ENCODE measurements at regions not wholly inside any gene's neighbourhood (a gene's known extent, or its start where the extent isn't known, plus 50 kb on each side); places are given as distances from the start of the nearest gene placed in this dataset.

DNA sequence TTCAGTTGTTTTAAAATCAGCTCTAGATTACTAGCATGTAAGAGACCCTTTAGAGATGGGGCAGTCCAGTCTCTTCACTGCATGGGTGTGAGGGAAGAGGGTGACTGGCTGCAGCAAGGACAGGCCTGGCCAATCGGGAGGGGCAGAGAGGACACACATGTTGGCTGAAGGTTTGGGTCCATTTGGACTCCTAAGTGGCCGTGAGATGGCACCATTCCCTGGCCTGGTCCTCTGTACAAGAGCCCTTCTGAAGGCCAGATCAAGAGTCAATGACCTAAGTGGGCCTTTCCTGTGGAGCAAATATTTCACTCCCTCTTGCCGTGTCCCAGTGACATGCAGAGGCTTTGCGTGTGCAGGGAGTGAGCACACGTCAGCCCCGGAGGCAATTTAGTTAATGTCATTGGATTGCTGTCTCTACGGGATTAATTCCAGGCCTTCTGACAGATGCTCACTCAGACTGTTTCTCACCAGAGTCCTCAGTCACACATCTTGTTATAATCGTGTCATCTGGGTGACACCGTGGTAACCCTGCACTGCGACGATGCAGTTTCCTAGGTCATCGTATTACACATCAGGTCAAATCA, 613.0 kb downstream of the NPHP4 start:
- DNase-seq (ENCODE audit: low spot score): no peak

DNA sequence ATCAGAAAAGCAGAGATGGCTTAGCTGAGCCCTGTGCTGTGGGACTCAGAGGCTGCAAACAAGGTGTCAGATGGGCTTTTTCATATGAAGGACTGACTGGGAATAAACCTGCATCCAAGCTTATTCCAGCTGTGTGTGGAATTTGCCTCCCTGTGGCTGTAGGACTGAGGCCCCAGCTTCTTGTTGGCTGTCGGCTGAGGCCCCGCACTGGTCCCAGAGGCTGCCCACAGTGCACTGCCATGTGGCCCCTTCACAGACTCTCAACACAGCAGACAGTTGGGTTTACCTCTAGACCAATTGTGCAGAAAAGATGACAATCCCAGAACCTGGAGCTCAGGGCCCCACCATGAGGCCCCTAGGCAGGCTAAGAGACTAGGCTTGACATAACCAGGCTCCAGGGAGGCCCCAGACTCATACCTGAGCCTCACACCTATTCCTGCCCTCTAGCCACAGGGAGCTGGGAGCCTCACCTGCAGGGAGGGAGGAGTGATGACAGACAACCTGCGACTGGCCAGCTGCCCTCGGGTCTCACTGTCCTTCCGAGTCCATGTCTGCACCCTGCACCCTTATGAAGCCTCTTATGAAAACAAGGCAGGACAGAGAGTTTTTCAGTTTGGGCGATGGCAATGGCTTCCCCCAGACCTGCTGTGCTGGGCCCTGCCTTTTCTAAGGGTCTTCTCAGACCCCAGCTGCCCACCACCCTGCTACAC, 615.5 kb downstream of the NPHP4 start:
- DNase-seq (ENCODE audit: low spot score): no peak

DNA sequence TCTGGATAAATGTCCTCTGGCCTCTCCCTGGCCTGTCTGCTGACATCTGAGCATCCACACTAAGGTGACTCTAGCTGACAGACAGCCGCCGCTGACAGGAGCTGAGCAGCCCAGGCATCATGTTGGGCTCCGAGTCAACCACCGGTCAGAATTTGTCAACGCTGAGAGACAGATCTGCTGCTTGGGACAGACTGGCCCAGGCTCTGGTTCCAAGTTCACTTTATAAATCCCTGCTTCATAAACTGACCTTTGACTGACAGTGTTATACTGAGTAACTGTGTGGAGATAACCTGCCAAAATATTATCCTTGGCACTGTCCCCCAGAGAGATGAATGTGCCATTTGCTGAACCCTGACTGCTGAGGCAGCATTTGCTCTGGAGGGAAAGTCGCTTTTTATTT, 616.7 kb downstream of the NPHP4 start:
- DNase-seq (ENCODE audit: low spot score): no peak

DNA sequence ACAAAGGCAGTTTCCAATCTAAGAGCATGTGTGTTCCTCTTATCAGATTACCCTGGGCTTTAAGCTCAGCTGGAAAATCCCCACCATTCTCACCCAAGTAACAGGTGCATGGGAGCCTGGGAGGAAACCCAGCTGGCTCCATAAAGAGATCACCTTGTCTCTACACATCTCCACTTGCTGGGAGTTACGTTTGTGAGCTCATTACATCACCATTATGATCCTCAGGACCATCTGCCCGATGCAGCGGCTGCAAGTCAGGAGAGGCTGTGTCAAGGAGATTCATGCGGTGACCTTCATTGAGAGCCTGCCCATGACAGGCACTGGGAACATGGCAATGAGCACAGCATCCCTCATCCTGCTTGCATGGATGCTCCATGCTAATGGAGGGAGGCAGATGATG, 618.0 kb downstream of the NPHP4 start:
- no peak for DNase-seq (ENCODE audit: low spot score)

DNA sequence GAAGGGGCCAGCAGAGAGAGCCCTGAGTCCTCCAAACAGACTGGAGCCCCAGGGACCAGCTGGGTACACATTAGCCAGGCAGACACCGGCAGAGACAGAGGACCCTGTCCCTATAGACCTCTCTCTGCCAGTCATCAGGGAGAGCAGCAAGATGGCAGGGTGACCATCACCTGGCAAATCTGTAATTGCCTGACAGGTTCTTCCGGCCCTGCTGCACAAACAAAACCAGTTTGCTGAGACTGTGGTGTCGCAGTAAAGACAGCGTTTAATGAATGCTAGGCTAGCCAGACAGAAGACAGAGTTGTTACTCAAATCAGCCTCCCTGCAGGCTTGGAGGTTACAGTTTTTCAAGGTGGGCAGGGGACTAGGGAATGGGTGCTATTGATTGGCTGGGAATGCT, 618.9 kb downstream of the NPHP4 start:
- no peak for DNase-seq (ENCODE audit: low spot score)

DNA sequence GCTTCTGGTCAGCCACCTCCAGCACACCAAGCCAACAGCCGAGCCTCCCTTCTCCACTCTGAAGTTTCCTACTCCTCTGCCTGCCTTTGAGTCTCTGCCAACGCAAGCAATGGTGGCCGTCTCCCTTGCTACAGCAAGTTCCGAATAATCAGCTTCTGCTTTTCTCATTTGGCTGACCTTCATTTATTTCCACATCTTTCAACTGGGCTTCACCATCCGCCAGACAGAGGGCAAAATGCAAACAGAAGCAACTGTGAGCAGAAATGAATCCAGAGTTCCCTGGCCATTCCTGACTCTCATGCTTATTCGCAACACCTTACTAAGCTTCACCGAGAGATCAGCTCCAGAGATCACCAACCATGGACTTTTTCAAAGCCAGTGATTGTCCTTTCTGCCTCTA, 621.0 kb downstream of the NPHP4 start:
- no peak for DNase-seq (ENCODE audit: low spot score)

DNA sequence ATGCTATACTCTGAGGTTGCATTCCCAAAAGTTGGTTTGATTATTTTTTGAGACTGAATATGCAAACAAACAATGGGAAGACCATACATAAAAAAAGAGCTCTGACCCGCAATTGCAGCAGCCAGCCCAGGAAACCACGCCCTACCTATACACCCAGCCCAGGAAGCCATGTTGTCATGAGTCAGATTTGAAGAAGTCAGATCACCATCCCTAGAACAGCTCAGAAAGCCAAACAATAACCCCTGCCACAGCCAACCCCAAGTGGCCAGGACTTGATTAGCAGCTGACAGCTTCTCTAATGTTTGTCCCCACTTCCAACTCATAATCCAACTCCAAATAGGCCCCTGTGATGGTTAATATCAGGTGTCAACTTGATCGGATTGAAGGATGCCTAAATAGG, 621.9 kb downstream of the NPHP4 start:
- DNase-seq (ENCODE audit: low spot score): no peak

DNA sequence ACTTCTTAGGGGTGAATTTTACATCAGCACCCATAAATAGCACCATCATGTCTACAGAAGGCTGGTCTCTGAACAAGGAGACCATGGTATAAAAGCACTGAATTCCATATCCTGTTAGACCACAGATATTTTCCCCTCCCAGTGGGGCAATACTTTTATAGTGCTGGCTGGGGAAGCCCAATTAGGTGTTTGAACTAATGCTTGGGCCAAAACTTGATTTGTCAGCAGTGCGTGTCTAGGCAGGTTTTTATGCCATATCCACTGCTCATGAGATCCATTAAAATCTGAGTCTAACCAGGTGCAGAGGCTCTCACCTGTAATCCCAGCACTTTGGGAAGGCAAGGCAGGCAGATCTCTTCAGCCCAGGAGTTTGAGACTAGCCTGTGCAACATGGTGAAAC, 623.0 kb downstream of the NPHP4 start:
- DNase-seq (ENCODE audit: low spot score): no peak

DNA sequence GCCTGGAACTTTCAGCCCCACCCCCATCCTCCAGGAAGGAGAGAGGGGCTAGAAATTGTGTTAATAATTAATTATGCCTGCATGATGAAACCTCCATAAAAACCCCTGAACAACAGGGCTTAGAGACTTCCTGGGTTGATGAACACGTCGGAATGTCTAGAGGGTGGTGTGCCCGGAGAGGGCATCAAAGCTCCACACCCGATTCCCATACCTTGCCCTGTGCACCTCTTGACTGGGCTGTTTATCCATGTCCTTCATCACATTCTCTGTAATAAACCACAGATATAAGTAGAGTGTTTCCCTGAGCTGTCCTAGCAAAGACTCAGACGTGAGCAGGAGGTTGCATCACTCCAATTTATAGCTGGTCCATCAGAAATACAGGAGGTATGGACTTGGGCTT, 624.0 kb downstream of the NPHP4 start:
- no peak for DNase-seq (ENCODE audit: low spot score)

DNA sequence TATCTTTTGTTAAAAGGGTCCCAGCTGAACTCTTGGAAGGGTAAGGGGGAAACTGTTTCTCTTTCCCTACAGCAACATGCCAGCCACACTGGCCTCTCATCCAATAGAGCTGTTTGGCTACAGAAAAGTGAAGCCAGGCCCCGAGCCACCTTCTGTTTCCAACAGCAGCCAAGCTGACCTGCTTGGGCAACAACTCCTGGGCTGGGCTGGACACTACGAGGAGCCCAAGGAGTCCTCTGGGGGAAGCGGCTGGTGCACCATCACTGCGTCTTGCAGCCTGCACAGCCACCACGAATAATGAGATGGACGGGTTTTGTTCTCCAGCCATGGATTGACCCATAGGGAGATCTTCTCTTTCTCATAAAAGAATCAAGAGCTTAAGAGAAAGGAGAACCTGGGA, 624.9 kb downstream of the NPHP4 start:
- DNase-seq (ENCODE audit: low spot score): no peak

DNA sequence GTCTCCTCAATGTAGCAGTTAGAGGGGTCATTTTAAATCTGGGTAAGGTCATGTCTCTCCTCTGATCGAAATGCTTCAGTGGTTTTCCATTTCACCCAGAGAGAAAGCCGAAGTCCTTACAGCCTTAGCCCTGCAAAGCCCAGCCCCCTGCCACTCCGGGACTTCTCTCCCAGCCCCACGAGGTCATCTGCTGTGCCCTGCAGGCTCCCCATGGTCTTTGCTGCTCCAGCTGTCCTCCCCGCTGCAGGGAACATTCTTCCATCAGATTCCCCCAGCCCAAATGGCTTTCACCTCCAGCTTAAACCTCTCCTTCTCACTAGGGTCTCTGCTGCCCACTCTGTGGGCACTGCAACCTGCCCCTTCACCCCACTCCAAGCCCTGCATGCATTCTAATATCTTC, 626.5 kb downstream of the NPHP4 start:
- no peak for DNase-seq (ENCODE audit: low spot score)

DNA sequence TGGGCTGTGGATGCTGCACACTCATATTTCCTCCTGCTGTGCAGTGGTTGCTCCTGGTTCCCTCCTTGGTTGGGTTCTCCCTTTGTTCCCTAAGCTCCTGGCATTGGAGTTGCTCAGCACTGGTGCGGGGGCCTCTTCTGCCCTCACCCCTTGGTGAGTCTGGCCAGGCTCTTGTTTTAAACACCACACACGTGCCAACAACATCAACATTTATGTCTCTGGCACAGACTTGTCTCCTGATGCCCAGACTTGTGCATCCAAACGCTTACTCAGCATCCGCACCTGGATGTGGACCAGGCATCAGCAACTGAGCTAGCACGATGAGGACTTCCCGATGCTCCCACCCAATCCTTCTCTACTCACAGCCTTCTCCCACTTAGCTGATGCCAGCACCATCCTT, 627.6 kb downstream of the NPHP4 start:
- DNase-seq (ENCODE audit: low spot score): no peak

DNA sequence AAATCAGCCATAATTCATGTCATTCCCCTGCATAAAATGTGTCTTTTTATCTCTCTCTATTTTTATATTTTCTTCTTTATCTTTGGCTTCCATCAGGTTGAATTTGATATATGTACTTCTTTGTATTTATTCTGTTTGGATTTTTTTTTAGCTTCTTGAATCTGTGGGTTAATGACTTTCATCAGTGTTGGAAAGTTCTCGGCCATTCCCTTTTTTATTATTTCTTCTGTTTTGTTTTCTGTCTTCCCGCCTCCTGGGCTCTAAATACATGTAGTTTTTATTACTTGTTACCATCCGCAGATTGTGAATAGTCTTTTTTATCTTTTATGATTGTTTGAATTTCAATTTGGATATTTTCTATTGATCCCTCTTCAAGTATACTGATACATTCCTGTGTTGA, 637.5 kb downstream of the NPHP4 start:
- DNase-seq (ENCODE audit: low spot score): no peak

DNA sequence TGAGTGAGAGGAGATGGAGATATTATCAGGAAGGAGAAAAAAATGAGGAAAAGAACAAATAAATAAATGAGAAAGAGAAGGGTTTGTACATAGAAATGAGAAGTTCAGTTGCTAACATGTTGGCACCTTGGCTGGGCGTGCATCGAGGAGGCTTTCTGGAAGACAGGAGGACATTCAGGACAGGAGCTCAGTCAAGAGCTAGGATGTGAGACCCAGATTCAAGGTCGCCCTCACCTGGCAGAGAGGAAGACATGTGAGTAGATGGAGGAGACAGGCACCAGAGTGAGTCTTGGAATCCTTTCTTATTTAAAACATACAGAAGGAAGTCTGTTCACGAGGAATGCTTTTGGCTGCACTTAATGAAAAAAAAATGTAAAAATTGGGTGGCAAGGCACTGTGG, 640.9 kb downstream of the NPHP4 start:
- no peak for DNase-seq (ENCODE audit: low spot score)

DNA sequence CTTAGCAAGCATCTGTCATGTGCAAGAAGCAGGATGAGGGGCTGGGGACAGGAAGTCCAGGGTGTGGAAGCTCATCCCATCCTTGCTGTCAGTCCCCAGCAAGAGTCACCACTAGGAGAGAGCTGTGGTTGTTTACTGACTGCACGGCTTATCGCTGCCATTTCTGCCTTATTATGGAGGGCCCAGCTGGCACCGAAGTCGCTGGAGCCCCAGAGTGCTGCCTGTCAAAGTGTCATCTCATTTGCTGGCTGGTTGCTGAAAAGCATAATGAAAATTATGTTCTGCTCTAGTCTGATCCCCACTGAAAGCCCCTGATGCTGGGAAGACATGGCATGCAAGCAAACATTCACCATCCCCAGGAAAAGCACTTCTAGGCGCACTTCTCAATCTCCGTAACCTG, 642.7 kb downstream of the NPHP4 start:
- DNase-seq (ENCODE audit: low spot score): no peak

DNA sequence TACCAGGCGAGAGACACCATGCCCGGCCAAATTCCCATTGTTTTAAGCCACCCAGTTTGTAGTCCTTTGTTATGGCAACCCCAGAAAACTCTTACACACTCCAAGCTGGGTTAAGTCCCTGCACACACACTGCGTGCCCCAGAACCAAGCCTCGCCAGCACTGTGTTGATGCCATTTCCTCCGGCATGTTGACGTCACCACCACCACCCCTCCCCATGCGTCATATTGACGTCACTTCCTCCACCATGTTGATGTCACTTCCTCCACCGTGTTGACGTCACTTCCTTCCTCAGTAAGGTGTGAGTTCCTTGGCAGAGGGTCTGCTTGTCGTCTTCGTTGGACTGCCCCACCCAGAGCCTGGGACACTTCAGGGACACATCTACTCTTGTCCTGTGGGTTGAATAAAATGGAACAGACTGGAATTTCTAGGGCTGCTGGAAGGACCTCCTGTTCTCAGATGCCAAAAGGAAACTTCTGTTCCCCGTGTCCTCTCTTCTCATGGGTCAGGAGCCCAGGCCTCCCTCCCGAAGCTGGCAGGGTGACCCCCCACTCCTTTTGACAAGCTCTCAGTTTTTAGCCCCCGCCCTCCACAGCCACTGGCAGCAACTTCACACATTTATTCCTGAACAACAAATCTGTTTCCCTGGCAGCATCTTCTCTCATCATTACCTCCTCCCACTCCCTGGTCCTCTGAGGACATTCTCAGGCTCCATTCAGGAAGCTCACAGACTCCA, 643.3 kb downstream of the NPHP4 start:
- no peak for DNase-seq (ENCODE audit: low spot score)

DNA sequence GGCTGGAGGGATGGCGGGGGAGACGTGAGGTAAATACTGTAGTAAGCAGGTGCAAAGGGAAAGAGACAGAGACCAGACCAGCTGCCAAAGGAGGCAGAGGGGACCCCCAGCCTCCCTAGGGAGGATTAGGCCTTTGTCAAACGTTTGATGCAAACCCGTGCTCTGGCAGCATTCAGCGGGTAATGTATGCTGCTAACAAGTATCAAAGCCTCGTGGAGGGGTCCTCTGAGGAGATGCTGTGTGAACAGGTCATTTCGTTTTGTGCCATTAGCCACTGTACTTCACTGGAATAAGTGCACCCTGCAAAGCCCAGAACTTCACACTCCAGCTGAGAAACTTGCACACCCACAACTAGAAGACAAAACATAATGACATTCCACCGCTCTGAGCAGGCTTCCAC, 644.5 kb downstream of the NPHP4 start:
- DNase-seq (ENCODE audit: low spot score): peak; percentile 13

DNA sequence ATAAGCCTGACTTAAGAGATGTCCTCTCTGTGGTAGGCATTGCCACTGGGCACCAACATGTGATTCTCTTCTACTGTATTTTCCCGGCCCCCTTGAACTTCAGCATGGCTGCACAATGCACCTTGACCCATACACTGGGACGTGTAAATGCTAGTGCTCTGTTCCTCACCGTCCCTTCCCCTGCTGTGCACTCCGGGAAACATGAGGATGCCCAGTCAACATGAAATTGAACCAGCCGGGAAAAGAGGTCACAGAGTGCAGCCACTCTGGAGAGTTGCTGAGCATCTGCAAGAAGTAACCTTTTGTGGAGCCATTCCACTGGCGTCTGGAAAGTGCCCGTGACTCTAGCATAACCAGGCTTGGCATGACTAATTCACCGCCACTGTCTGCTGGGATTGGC, 646.7 kb downstream of the NPHP4 start:
- no peak for DNase-seq (ENCODE audit: low spot score)

DNA sequence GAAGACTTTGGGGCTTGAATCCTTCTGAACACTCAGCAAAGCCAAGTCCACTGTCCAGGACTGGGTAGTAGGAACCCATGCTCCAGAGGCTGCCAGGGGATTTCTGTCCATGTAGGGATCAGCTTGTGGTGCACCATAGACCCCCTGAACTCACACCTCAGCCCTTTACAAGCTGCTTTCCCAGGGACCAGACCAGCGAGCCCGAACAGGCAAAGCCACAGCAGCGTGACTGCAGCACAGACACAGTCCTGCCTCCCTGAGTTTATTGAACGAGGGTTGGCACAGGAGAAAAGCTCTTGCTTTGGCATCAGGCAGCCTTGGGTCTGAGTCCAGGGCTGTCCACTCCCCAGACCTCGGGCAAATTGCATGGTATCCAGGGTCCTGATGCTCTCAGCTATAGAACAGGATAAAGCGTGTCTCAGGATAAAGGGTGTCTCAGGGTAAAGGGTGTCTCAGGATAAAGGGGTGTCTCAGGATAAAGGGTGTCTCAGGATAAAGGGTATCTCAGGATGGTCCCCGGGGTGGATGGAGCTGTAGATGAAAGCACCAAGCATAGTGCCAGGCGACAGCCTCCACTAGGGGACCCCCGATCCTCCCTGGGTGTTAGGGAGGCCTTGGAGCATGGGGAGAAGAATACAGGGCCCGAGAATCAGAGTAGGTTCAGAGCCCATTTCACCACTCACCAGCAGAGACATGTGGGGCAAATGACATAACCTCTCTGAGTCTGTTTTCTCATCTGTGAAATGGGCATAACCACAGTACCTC, 648.8 kb downstream of the NPHP4 start:
- no peak for DNase-seq (ENCODE audit: low spot score)

DNA sequence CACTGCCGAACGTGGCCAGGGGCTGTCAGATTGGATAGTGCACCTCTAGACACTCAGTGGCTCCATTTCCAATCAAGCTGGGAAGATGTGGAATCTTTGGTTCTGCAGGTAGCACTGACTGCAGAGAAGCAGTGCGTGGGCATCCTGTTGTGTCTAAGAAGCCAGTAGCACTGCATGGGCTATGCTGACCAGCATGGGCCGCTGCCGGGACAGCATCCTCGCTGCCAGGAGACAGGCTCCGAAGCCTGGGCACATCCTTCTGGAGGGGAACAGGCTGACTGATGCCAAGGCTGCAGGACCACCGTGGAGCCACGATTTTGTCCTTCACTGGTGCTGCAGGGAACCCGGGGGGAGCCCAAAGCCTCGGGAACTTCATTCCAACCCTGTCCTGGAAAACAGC, 649.4 kb downstream of the NPHP4 start:
- DNase-seq (ENCODE audit: low spot score): no peak

DNA sequence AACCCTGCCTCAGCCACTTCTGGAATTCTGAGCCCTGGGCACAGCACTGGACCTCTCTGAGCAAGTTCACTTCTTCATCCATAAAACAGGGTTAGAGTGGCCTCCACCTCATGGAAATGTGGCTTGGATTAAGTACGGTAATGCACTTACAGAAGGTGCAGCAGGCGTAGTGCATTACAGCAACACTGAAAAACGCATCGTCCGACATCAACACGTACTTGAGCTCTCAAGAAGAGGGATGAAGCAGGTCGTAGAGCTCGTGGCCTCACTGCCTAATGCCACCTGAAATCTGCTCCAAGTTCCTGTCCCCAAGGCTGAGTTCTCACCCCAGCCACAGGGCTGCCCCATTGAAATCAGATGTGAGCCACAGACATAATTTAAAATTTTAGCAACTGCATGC, 650.1 kb downstream of the NPHP4 start:
- peak; percentile 22 for DNase-seq (ENCODE audit: low spot score)

DNA sequence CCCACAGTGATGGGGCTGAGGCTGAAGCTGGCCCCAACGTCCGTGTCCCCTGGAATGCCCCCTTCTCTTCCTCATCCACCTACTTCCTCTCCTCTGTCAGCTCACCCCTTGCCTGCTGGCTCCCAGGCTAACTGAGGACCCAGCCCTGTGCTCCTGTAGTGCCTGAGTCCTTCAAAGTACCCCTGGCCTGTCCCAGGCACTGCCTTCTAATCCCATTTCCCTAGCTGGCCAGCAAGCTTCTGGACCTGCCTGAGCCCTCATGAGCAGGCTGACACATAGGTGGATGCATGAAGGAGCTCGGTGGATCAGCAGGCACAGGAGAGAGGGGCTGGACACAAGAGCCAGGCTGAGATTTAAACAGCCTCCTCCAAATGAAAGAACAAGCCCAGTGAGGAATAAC, 650.8 kb downstream of the NPHP4 start:
- no peak for DNase-seq (ENCODE audit: low spot score)

DNA sequence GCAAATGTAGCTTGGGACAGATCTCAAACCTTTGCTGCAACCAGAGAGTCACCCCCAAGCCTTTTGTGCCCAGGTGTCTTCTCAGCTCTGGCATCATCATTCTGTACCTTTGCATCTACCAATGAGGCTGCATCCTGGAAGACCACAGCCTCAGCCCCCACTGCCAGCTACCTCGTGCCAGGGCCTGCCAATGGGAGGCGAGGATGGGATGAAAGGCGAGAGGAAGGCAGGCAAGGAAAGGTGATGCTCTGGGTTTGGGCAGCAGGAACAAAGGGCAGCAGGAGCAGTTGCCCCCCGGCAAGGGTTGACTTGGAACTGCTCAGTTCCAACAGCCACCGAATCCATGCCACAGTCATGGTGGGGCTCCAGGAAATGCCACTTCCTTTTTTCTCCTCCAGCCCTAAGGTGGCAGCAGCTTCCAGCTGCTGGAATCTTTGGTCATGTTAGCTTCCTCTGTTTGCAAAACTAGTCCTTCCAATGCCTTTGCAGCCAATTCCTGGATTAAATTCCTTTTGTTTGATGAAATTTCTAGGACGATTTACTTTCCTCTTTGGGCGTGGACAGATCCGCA, 651.6 kb downstream of the NPHP4 start:
- no peak for DNase-seq (ENCODE audit: low spot score)
